KBM-7 (cell line): ENCODE measurements at regions not wholly inside any gene's neighbourhood (a gene's known extent, or its start where the extent isn't known, plus 50 kb on each side); places are given as distances from the start of the nearest gene placed in this dataset.
"Not testable (repeated sequence)": the region's sequence is repeated elsewhere in the genome, so short reads cannot be mapped to it uniquely, and the experiment has no call there.

Experiments used
- DNase-seq: peaks from one replicate; pipeline ENCODE4 v3.0.0-alpha.2; 2015
- in situ Hi-C: fragments of 300-500 bp; cut with MboI; formaldehyde crosslinking; loops from 2 replicates; pipeline ENCODE4 v1.14.3; 2020; ENCODE audit warnings: low sequenced_read_pairs, low pct_unique_long_range_greater_than_20kb, mixed read lengths

- in situ Hi-C loops = no loop called here
- DNase-seq = no peak
These were observed 561.1 kb downstream of the KCTD16 start for GRCh38 chr5:144731786-144732185.

GRCh38 chr5:144712090-144712489 is 541.4 kb downstream of the KCTD16 start:
- in situ Hi-C loops = no loop called here
- DNase-seq = peak; percentile 62

GRCh38 chr5:144711172-144711571 is 540.5 kb downstream of the KCTD16 start:
- in situ Hi-C loops = no loop called here
- DNase-seq = peak; percentile 28

- DNase-seq = no peak
- in situ Hi-C loops = no loop called here
These were observed 540.0 kb downstream of the KCTD16 start for GRCh38 chr5:144710637-144711036.

- in situ Hi-C loops = no loop called here
- DNase-seq = no peak
These were observed 533.1 kb downstream of the KCTD16 start for GRCh38 chr5:144703776-144704175.

GRCh38 chr5:144698484-144698883 is 527.8 kb downstream of the KCTD16 start:
- no peak for DNase-seq
- in situ Hi-C loops = no loop called here

- in situ Hi-C loops = no loop called here
- no peak for DNase-seq
These were observed 527.2 kb downstream of the KCTD16 start for GRCh38 chr5:144697847-144698262.

- DNase-seq = no peak
- in situ Hi-C loops = no loop called here
These were observed 521.3 kb downstream of the KCTD16 start for GRCh38 chr5:144691936-144692335.

GRCh38 chr5:144684899-144685298 is 514.2 kb downstream of the KCTD16 start:
- no peak for DNase-seq
- in situ Hi-C loops = no loop called here

- in situ Hi-C loops = no loop called here
- no peak for DNase-seq
These were observed 510.0 kb downstream of the KCTD16 start for GRCh38 chr5:144680711-144681110.

- in situ Hi-C loops = no loop called here
These were observed 500.4 kb downstream of the KCTD16 start for GRCh38 chr5:144671066-144671465.

GRCh38 chr5:144659634-144660227 is 489.1 kb downstream of the KCTD16 start:
- DNase-seq = no peak

More at GRCh38 chr5:144671066-144671465, 500.4 kb downstream of the KCTD16 start:
- no peak for DNase-seq

GRCh38 chr5:144644317-144644716 is 473.6 kb downstream of the KCTD16 start:
- in situ Hi-C loops = no loop called here
- no peak for DNase-seq

More at GRCh38 chr5:144659634-144660227, 489.1 kb downstream of the KCTD16 start:
- in situ Hi-C loops = no loop called here

GRCh38 chr5:144638787-144639186 is 468.1 kb downstream of the KCTD16 start:
- in situ Hi-C loops = no loop called here
- DNase-seq = no peak

- in situ Hi-C loops = no loop called here
- DNase-seq = no peak
These were observed 463.5 kb downstream of the KCTD16 start for GRCh38 chr5:144634138-144634537.

- in situ Hi-C loops = no loop called here
- DNase-seq = no peak
These were observed 427.9 kb downstream of the KCTD16 start for GRCh38 chr5:144598451-144599068.

GRCh38 chr5:144596517-144596916 is 425.8 kb downstream of the KCTD16 start:
- in situ Hi-C loops = no loop called here
- DNase-seq = no peak

- DNase-seq = no peak
- in situ Hi-C loops = no loop called here
These were observed 424.2 kb downstream of the KCTD16 start for GRCh38 chr5:144594919-144595318.

- DNase-seq, in situ Hi-C loops: not testable (repeated sequence)
These were observed 423.6 kb downstream of the KCTD16 start for GRCh38 chr5:144594234-144594633.

GRCh38 chr5:144585681-144586080 is 415.0 kb downstream of the KCTD16 start:
- in situ Hi-C loops = no loop called here
- no peak for DNase-seq
